ENCODE measurements at regions not wholly inside any gene's neighbourhood (a gene's known extent, or its start where the extent isn't known, plus 50 kb on each side); places are given as distances from the start of the nearest gene placed in this dataset.

DNA sequence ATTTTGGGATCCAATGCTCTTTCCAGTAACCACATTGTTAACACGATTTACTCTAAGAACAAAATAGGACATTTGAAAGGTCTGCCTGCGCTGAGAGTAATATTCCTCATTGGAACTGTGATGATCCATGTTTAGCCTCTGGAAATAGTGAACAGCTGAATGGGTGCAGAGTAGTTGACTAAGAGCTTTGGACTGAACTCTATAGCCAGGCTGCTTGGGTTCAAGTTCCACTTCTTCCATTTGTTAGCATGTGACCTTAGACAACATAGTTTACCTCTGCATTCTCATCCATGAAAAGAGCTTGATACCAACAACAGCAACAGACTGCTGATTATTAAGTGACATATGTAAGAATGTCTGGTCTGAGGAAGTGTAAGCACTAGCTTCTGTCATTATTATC lies 128.3 kb upstream of the MMADHC start:
- TF ChIP-seq, protein P1, sequence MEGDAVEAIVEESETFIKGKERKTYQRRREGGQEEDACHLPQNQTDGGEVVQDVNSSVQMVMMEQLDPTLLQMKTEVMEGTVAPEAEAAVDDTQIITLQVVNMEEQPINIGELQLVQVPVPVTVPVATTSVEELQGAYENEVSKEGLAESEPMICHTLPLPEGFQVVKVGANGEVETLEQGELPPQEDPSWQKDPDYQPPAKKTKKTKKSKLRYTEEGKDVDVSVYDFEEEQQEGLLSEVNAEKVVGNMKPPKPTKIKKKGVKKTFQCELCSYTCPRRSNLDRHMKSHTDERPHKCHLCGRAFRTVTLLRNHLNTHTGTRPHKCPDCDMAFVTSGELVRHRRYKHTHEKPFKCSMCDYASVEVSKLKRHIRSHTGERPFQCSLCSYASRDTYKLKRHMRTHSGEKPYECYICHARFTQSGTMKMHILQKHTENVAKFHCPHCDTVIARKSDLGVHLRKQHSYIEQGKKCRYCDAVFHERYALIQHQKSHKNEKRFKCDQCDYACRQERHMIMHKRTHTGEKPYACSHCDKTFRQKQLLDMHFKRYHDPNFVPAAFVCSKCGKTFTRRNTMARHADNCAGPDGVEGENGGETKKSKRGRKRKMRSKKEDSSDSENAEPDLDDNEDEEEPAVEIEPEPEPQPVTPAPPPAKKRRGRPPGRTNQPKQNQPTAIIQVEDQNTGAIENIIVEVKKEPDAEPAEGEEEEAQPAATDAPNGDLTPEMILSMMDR (IDR thresholded peaks at IDR 0.05), result no peak
- no peak for TF ChIP-seq EP300 (IDR thresholded peaks at IDR 0.05; ENCODE audit: low read depth)
